H1 (cell line): ENCODE measurements at regions not wholly inside any gene's neighbourhood (a gene's known extent, or its start where the extent isn't known, plus 50 kb on each side); places are given as distances from the start of the nearest gene placed in this dataset.

Source experiments
- CTCF ChIA-PET: fragments of 300-600 bp; sonication (Branson Sonifier 250); formaldehyde crosslinking; loops from one replicate; lab custom pipeline; 2021; ENCODE audit not compliant: partially characterized antibody; lab: Charles Lee
- POLR2A ChIA-PET: fragments of 300-600 bp; sonication (Branson Sonifier 250); formaldehyde crosslinking; loops from one replicate; lab custom pipeline; 2021; ENCODE audit warnings: inconsistent platforms; ENCODE audit not compliant: partially characterized antibody; lab: Charles Lee
- DNase-seq, 2 experiments: peaks; one replicate each; pipeline versions ENCODE4 v3.0.0 to v3.0.0-alpha.2; 2010 to 2022; ENCODE audit warnings: low spot score in 2 of 2, low read depth in 1 of 2, mixed read lengths in 1 of 2
- FAIRE-seq: peaks from 2 replicates; lab custom pipeline; 2011; peaks lifted over from hg19 to GRCh38; lab: Jason Lieb, UNC
- H2AFZ ChIP-seq: 2 replicates; pipeline ENCODE4 v1.8.1; 2012; ENCODE audit warnings: low read length, inconsistent platforms
- H2AK5ac ChIP-seq: 2 replicates; pipeline ENCODE4 v1.6.1; 2013; ENCODE audit warnings: low read depth, low read length
- H2BK120ac ChIP-seq: replicated peaks from 2 replicates; pipeline ENCODE3; 2013; ENCODE audit warnings: low read depth, low read length, inconsistent platforms
- H2BK12ac ChIP-seq: 2 replicates; pipeline ENCODE4 v1.6.1; 2013; ENCODE audit warnings: low read depth, low read length
- H2BK15ac ChIP-seq: 2 replicates; pipeline ENCODE4 v1.6.1; 2013; ENCODE audit warnings: low read length
- H2BK20ac ChIP-seq: 2 replicates; pipeline ENCODE4 v1.6.1; 2013; ENCODE audit warnings: low read length
- H2BK5ac ChIP-seq: 2 replicates; pipeline ENCODE4 v1.6.1; 2013; ENCODE audit warnings: low read depth, low read length
- H3K14ac ChIP-seq: 2 replicates; pipeline ENCODE4 v1.6.1; 2013; ENCODE audit warnings: inconsistent platforms; ENCODE audit not compliant: insufficient read length
- H3K18ac ChIP-seq: 2 replicates; pipeline ENCODE4 v1.6.1; 2013; ENCODE audit warnings: low read length; ENCODE audit errors: extremely low read depth
- H3K23ac ChIP-seq: 2 replicates; pipeline ENCODE4 v1.6.1; 2013; ENCODE audit warnings: inconsistent platforms; ENCODE audit not compliant: insufficient read length
- H3K23me2 ChIP-seq: 2 replicates; pipeline ENCODE4 v1.6.1; 2013; ENCODE audit warnings: low read depth, low read length
- H3K27ac ChIP-seq: 2 replicates; pipeline ENCODE4 v1.6.1; 2011; ENCODE audit warnings: low read depth, low read length, inconsistent platforms
- H3K27me3 ChIP-seq, 4 experiments: replicated peaks in 1 of 4; 1 replicate in 1 of 4; 2 replicates in 3 of 4; pipeline versions ENCODE4 v1.6.1 to v1.8.1; 2011 to 2013; ENCODE audit warnings: low read length in 3 of 4, mild to moderate bottlenecking in 3 of 4, inconsistent platforms in 2 of 4, mixed read lengths in 2 of 4, moderate library complexity in 1 of 4; ENCODE audit not compliant: control insufficient read depth in 3 of 4, insufficient read depth in 3 of 4; ENCODE audit errors: extremely low read depth in 1 of 4
- H3K36me3 ChIP-seq, 4 experiments: 2 replicates each; pipeline versions ENCODE4 v1.6.1 to v1.8.1; 2011 to 2013; ENCODE audit warnings: mild to moderate bottlenecking in 4 of 4, low read length in 3 of 4, moderate library complexity in 2 of 4, control low read depth in 1 of 4, inconsistent platforms in 1 of 4; ENCODE audit not compliant: insufficient read depth in 4 of 4, control insufficient read depth in 2 of 4
- H3K4ac ChIP-seq: replicated peaks from 2 replicates; pipeline ENCODE3; 2013; ENCODE audit warnings: low read length, low read depth, mixed read lengths, inconsistent platforms; ENCODE audit not compliant: insufficient read length
- H3K4me1 ChIP-seq, 4 experiments: replicated peaks in 1 of 4; 1 replicate in 1 of 4; 2 replicates in 3 of 4; pipeline versions ENCODE4 v1.6.1 to v1.8.1; 2011 to 2013; ENCODE audit warnings: low read length in 3 of 4, inconsistent platforms in 2 of 4, mixed read lengths in 1 of 4; ENCODE audit not compliant: insufficient read depth in 4 of 4, control insufficient read depth in 3 of 4
- H3K4me2 ChIP-seq, 2 experiments: 2 replicates each; pipeline versions ENCODE4 v1.6.1 to v1.8.1; 2011 to 2013; ENCODE audit warnings: low read depth in 2 of 2, low read length in 2 of 2, control low read depth in 1 of 2, inconsistent platforms in 1 of 2, mild to moderate bottlenecking in 1 of 2; ENCODE audit not compliant: insufficient read depth in 1 of 2
- H3K4me3 ChIP-seq, 4 experiments: fragments of 200-600, 300-600 bp in 1 of 4; sonication (generic), shearing (Covaris generic), sonication (Bioruptor Twin) in 1 of 4; 2 replicates each; pipeline versions ENCODE4 v1.5.1 to v1.8.1; 2011 to 2016; ENCODE audit warnings: low read length in 4 of 4, low read depth in 3 of 4, control low read depth in 2 of 4, inconsistent platforms in 2 of 4, mild to moderate bottlenecking in 2 of 4, mixed read lengths in 1 of 4, moderate library complexity in 1 of 4; ENCODE audit not compliant: insufficient read depth in 2 of 4; ENCODE audit errors: extremely low read depth in 1 of 4
- H3K56ac ChIP-seq: replicated peaks from 2 replicates; pipeline ENCODE3; 2013; ENCODE audit warnings: low read depth, mild to moderate bottlenecking, mixed read lengths, low read length, inconsistent platforms; ENCODE audit not compliant: insufficient read length
- H3K79me1 ChIP-seq: 2 replicates; pipeline ENCODE4 v1.6.1; 2013; ENCODE audit warnings: low read depth, low read length, control low read depth
- H3K79me2 ChIP-seq, 2 experiments: 2 replicates each; pipeline versions ENCODE4 v1.6.1 to v1.8.1; 2012 to 2013; ENCODE audit warnings: low read length in 2 of 2, mild to moderate bottlenecking in 2 of 2, inconsistent platforms in 1 of 2; ENCODE audit not compliant: insufficient read depth in 2 of 2, control insufficient read depth in 1 of 2
- H3K9ac ChIP-seq, 4 experiments: replicated peaks in 1 of 4; 1 replicate in 1 of 4; 2 replicates in 3 of 4; pipeline versions ENCODE4 v1.6.1 to v1.8.1; 2011 to 2013; ENCODE audit warnings: low read depth in 3 of 4, low read length in 3 of 4, control low read depth in 2 of 4, mild to moderate bottlenecking in 2 of 4, moderate library complexity in 2 of 4, inconsistent platforms in 1 of 4; ENCODE audit errors: extremely low read depth in 1 of 4
- H3K9me3 ChIP-seq, 2 experiments: 2 replicates each; pipeline versions ENCODE4 v1.6.1 to v1.8.1; 2012 to 2013; ENCODE audit warnings: mild to moderate bottlenecking in 2 of 2, moderate library complexity in 2 of 2, control low read depth in 1 of 2, inconsistent platforms in 1 of 2, low read depth in 1 of 2, low read length in 1 of 2, mixed read lengths in 1 of 2; ENCODE audit not compliant: insufficient read depth in 2 of 2
- H4K20me1 ChIP-seq, 2 experiments: replicated peaks in 1 of 2; 2 replicates each; pipeline versions ENCODE3 to v1.8.1; 2011 to 2013; ENCODE audit warnings: inconsistent platforms in 2 of 2, low read length in 2 of 2, mild to moderate bottlenecking in 1 of 2; ENCODE audit not compliant: insufficient read depth in 2 of 2, control insufficient read depth in 1 of 2
- H4K5ac ChIP-seq: 2 replicates; pipeline ENCODE4 v1.6.1; 2013; ENCODE audit warnings: low read length, low read depth, mixed read lengths, inconsistent platforms; ENCODE audit not compliant: insufficient read length
- H4K8ac ChIP-seq: 2 replicates; pipeline ENCODE4 v1.8.0; 2013; ENCODE audit warnings: mild to moderate bottlenecking, moderate library complexity, low read length, inconsistent platforms; ENCODE audit not compliant: insufficient read depth; ENCODE audit errors: extremely low read depth
- H4K91ac ChIP-seq: replicated peaks from 2 replicates; pipeline ENCODE3; 2013; ENCODE audit warnings: low read length, mixed read lengths, inconsistent platforms; ENCODE audit not compliant: insufficient read length
- BRCA1 ChIP-seq: IDR thresholded peaks from 2 replicates; pipeline ENCODE4 v1.6.1; 2012; ENCODE audit warnings: low read depth, low read length, improper control_type of control experiment
- CBX5 ChIP-seq: fragments of 300-800, 300-1000 bp; sonication (generic); IDR thresholded peaks from 2 replicates; pipeline ENCODE4 v1.7.1; 2016; ENCODE audit warnings: antibody characterized with exemption, low read length, low read depth
- CEBPB ChIP-seq: IDR thresholded peaks from 2 replicates; pipeline ENCODE4 v1.6.1; 2012; ENCODE audit warnings: low read depth, low read length
- EZH2 ChIP-seq: fragments of 200-600 bp; sonication (generic); IDR thresholded peaks from 2 replicates; pipeline ENCODE4 v1.7.1; 2012; ENCODE audit warnings: low read depth, mild to moderate bottlenecking, moderate library complexity, low read length, inconsistent platforms; ENCODE audit not compliant: severe bottlenecking
- GTF2F1 ChIP-seq: IDR thresholded peaks from 2 replicates; pipeline ENCODE4 v1.6.1; 2012; ENCODE audit warnings: low read depth, low read length, improper control_type of control experiment, borderline replicate concordance
- HDAC6 ChIP-seq: IDR thresholded peaks from one replicate; pipeline ENCODE4 v1.7.1; 2012; ENCODE audit warnings: low read depth, mild to moderate bottlenecking, inconsistent platforms, low read length, moderate library complexity
- JUND ChIP-seq: IDR thresholded peaks from 2 replicates; pipeline ENCODE4 v1.6.1; 2011; ENCODE audit warnings: mild to moderate bottlenecking, improper control_type of control experiment, low read length
- MAFK ChIP-seq: IDR thresholded peaks from 2 replicates; pipeline ENCODE4 v1.6.1; 2012; ENCODE audit warnings: low read depth, mild to moderate bottlenecking, improper control_type of control experiment, low read length
- NANOG ChIP-seq: IDR thresholded peaks from 2 replicates; pipeline ENCODE4 v1.6.1; 2011; ENCODE audit warnings: low read length, low read depth, mild to moderate bottlenecking, inconsistent platforms; ENCODE audit not compliant: insufficient read depth, poor library complexity, severe bottlenecking
- NRF1 ChIP-seq: IDR thresholded peaks from 2 replicates; pipeline ENCODE4 v1.6.1; 2011; ENCODE audit warnings: mild to moderate bottlenecking, low read depth, low read length, improper control_type of control experiment
- PHF8 ChIP-seq: fragments of 200-600 bp; sonication (generic); conservative IDR thresholded peaks from 2 replicates; pipeline ENCODE4 v1.7.1; 2012; ENCODE audit warnings: low read depth, mild to moderate bottlenecking, inconsistent platforms, low read length, moderate library complexity
- POU5F1 ChIP-seq: IDR thresholded peaks from 2 replicates; pipeline ENCODE4 v1.6.1; 2011; ENCODE audit warnings: low read depth, mild to moderate bottlenecking, low read length, moderate library complexity
- RXRA ChIP-seq: IDR thresholded peaks from 2 replicates; pipeline ENCODE4 v1.6.1; 2011; ENCODE audit warnings: low read depth, mild to moderate bottlenecking, low read length, moderate library complexity; ENCODE audit not compliant: insufficient read depth
- TCF12 ChIP-seq: IDR thresholded peaks from 2 replicates; pipeline ENCODE4 v1.6.1; 2011; ENCODE audit warnings: low read depth, mild to moderate bottlenecking, low read length
- USF2 ChIP-seq: IDR thresholded peaks from 2 replicates; pipeline ENCODE4 v1.6.1; 2011; ENCODE audit warnings: low read length, improper control_type of control experiment
- WGBS, 2 experiments: shearing (Covaris generic) in 1 of 2; methylation state at CpG; one replicate each; pipeline versions ENCODE4 v1.1.6 to v1.1.7; 2013 to 2015; ENCODE audit warnings: low lambda C conversion rate in 2 of 2, mixed read lengths in 2 of 2, inconsistent platforms in 1 of 2, low coverage in 1 of 2, missing lambda C conversion rate in 1 of 2; ENCODE audit not compliant: insufficient replicate concordance in 2 of 2, insufficient coverage in 1 of 2, insufficient read length in 1 of 2; ENCODE audit errors: extremely low coverage in 1 of 2, missing lambda C conversion rate in 1 of 2; 5-methylcytosine and 5-hydroxymethylcytosine counted together

GRCh38 chr2:237158194-237158593, 72.5 kb downstream of the COPS8 start:
- no peak overlapping the region for H4K91ac ChIP-seq
- H2BK120ac ChIP-seq, result no peak overlapping the region
- no peak overlapping the region for H3K4me3 ChIP-seq
- H4K5ac ChIP-seq, result no peak overlapping the region
- no peak overlapping the region for H3K18ac ChIP-seq
- H3K23ac ChIP-seq, result no peak overlapping the region
- no peaks in the 10 kb centered on the region for H3K23me2 ChIP-seq
- POLR2A ChIA-PET, result no interaction called here
- H3K9me3 ChIP-seq, result no peaks in the 10 kb centered on the region
- H3K4me2 ChIP-seq, result no peak overlapping the region
- H4K8ac ChIP-seq, result no peak overlapping the region
- H3K27me3 ChIP-seq, result no peaks in the 10 kb centered on the region
- H2BK12ac ChIP-seq, result no peak overlapping the region
- H2AK5ac ChIP-seq, result no peak overlapping the region
- H2AFZ ChIP-seq, result no peak overlapping the region
- H2BK20ac ChIP-seq, result no peak overlapping the region
- no peak for DNase-seq
- WGBS, 2 experiments, result 87% methylated on average over 7 of the region's 7 CpGs; no CpG with 5 or more reads in 1 of the 2 experiments
- no peak overlapping the region for H3K56ac ChIP-seq
- no peak overlapping the region for H3K14ac ChIP-seq
- no peaks in the 10 kb centered on the region for H3K36me3 ChIP-seq
- H4K20me1 ChIP-seq, result no peaks in the 10 kb centered on the region
- no peak overlapping the region for H2BK5ac ChIP-seq
- no peak for FAIRE-seq
- no peaks in the 10 kb centered on the region; a peak in 2 of 7 replicates for H3K4me1 ChIP-seq
- CTCF ChIA-PET, result interaction anchor here (0.7 to 2.7 kb wide), 4 partner anchors 8 to 540 kb away, joined by 3 to 15 read pairs (median 4); no protein-coding TSS in a partner anchor
- H3K4ac ChIP-seq, result no peak overlapping the region
- no peak overlapping the region for H3K9ac ChIP-seq
- H2BK15ac ChIP-seq, result no peak overlapping the region
- H3K79me1 ChIP-seq, result no peaks in the 10 kb centered on the region
- H3K79me2 ChIP-seq, result no peaks in the 10 kb centered on the region
- H3K27ac ChIP-seq, result no peak overlapping the region
- TF ChIP-seq BRCA1, result no peak
- no peak for TF ChIP-seq POU5F1
- no peak for TF ChIP-seq PHF8
- no peak for TF ChIP-seq CEBPB
- no peak for TF ChIP-seq TCF12
- TF ChIP-seq NANOG, result no peak
- no peak for TF ChIP-seq MAFK
- no peak for TF ChIP-seq USF2
- no peak for TF ChIP-seq JUND
- TF ChIP-seq NRF1, result no peak
- TF ChIP-seq HDAC6, result no peak
- no peak for TF ChIP-seq CBX5
- TF ChIP-seq EZH2, result no peak
- no peak for TF ChIP-seq RXRA
- no peak for TF ChIP-seq GTF2F1
